Activated naive CD4-positive, alpha-beta T cell treated with anti-CD3 and anti-CD28 coated beads, Interleukin-2, amount 10 ng/mL, durations not matched to agents 7 days and 5 days (primary cell): ENCODE measurements at regions not wholly inside any gene's neighbourhood (a gene's known extent, or its start where the extent isn't known, plus 50 kb on each side); places are given as distances from the start of the nearest gene placed in this dataset.

ENCODE experiments used
- CTCF ChIA-PET: fragments of 350-600 bp; sonication (Branson Sonifier 250); formaldehyde crosslinking; loops from one replicate; lab custom pipeline; 2021; ENCODE audit warnings: antibody characterized with exemption; lab: Charles Lee
- DNase-seq: peaks from one replicate; pipeline ENCODE4 v3.0.0-alpha.2; 2020
- H3K27ac Mint-ChIP-seq: one replicate; pipeline ENCODE4 v1.8.0; 2021; ENCODE audit warnings: mild to moderate bottlenecking, moderate library complexity, mixed read lengths
- H3K27me3 Mint-ChIP-seq: one replicate; pipeline ENCODE4 v1.8.0; 2021; ENCODE audit warnings: mild to moderate bottlenecking, mixed read lengths
- H3K36me3 Mint-ChIP-seq: one replicate; pipeline ENCODE4 v1.8.0; 2021; ENCODE audit warnings: mixed read lengths
- H3K4me1 Mint-ChIP-seq: one replicate; pipeline ENCODE4 v1.8.0; 2021; ENCODE audit warnings: mixed read lengths
- H3K4me3 Mint-ChIP-seq: one replicate; pipeline ENCODE4 v1.8.0; 2021; ENCODE audit warnings: mild to moderate bottlenecking, moderate library complexity, mixed read lengths
- H3K9me3 Mint-ChIP-seq: one replicate; pipeline ENCODE4 v1.8.0; 2021; ENCODE audit warnings: mixed read lengths

DNA sequence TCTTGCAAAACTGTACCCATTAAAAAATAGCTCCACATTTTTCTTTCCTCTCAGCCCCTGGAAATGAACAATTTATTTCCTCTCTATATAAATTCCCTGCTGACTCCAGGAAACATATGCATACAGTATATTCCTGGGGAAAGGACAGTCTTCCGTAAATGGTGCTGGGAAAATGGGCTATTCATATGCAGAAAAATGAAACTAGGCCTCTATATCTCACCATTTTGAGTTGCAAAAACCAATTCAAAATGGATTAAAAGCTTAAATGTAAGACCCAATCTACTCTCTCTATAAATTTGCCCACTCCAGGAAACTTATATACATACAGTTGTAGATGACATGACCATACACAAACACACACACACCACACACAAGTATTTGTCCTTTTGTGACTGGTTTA, 85.9 kb upstream of the GPR149 start:
- H3K27ac Mint-ChIP-seq = no peak overlapping the region
- peaks cover 6% of the 10 kb centered on the region for H3K9me3 Mint-ChIP-seq
- CTCF ChIA-PET = no interaction called here

DNA sequence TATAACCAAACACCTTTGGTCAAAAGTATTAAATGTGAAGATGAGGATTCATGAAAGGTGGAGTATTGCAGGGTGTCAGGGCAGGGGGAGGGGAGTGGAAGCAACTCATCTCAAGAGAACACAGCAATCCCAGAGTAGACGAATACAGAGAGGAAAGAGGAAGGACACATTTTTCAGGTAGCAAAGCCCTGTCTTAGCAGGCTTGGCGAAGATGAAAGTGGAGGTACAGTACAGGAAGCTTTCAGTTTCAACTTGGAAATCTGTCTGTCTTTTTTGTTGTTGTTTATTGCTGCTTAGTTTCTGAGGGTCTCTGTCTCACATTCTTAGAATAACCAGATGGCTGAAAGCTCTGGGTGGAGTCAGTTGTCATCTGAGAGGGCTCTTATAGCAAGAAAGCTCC, 80.8 kb upstream of the GPR149 start:
- Mint-ChIP-seq H3K36me3 (no peaks in the 10 kb centered on the region), H3K27ac (no peak overlapping the region), H3K9me3 (peaks cover 2% of the 10 kb centered on the region), H3K27me3 (no peaks in the 10 kb centered on the region), H3K4me1 (no peaks in the 10 kb centered on the region), H3K4me3 (no peak overlapping the region)
- no peak for DNase-seq
- CTCF ChIA-PET = no interaction called here

More for the DNA sequence above, 85.9 kb upstream of the GPR149 start:
- Mint-ChIP-seq H3K27me3 (no peaks in the 10 kb centered on the region), H3K4me1 (no peaks in the 10 kb centered on the region), H3K36me3 (no peaks in the 10 kb centered on the region), H3K4me3 (no peak overlapping the region)
- DNase-seq = no peak

- no peaks in the 10 kb centered on the region for H3K9me3 Mint-ChIP-seq
- CTCF ChIA-PET = no interaction called here
- H3K4me3 Mint-ChIP-seq = no peak overlapping the region
- H3K36me3 Mint-ChIP-seq = no peaks in the 10 kb centered on the region
- no peaks in the 10 kb centered on the region for H3K4me1 Mint-ChIP-seq
- no peak overlapping the region for H3K27ac Mint-ChIP-seq
- no peaks in the 10 kb centered on the region for H3K27me3 Mint-ChIP-seq
- no peak for DNase-seq
Measured at GRCh38 chr3:154507727-154508126, 77.7 kb upstream of the GPR149 start.

GRCh38 chr3:154496978-154497377, 67.0 kb upstream of the GPR149 start:
- no peaks in the 10 kb centered on the region for H3K9me3 Mint-ChIP-seq
- no peaks in the 10 kb centered on the region for H3K27me3 Mint-ChIP-seq
- no peaks in the 10 kb centered on the region for H3K4me1 Mint-ChIP-seq
- DNase-seq = no peak
- CTCF ChIA-PET = no interaction called here
- no peak overlapping the region for H3K4me3 Mint-ChIP-seq
- no peaks in the 10 kb centered on the region for H3K36me3 Mint-ChIP-seq
- H3K27ac Mint-ChIP-seq = no peak overlapping the region

- Mint-ChIP-seq H3K4me3 (no peak overlapping the region), H3K36me3 (no peaks in the 10 kb centered on the region), H3K9me3 (no peaks in the 10 kb centered on the region), H3K4me1 (no peaks in the 10 kb centered on the region), H3K27ac (no peak overlapping the region), H3K27me3 (no peaks in the 10 kb centered on the region)
- DNase-seq = no peak
- CTCF ChIA-PET = no interaction called here
Measured at GRCh38 chr3:154496540-154496939, 66.5 kb upstream of the GPR149 start.

DNA sequence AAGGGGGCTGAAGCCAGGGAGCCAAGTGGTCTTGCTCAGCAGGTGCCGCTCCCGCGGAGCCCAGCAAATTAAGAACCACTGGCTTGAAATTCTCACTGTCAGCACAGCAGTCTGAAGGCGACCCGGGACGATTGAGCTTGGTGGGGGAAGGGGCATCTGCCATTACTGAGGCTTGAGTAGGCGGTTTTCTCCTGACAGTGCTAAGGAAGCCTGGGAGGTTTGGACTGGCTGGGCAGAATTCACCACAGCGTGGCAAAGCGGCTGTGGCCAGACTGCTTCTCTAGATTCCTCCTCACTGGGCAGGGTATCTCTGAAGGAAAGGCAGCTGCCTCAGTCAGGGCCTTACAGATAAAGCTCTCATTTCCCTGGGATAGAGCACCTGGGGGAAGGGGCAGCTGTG, 57.0 kb upstream of the GPR149 start:
- Mint-ChIP-seq H3K4me3 (no peak overlapping the region), H3K4me1 (no peaks in the 10 kb centered on the region), H3K27ac (no peak overlapping the region), H3K27me3 (no peaks in the 10 kb centered on the region), H3K9me3 (no peaks in the 10 kb centered on the region), H3K36me3 (no peaks in the 10 kb centered on the region)
- DNase-seq = no peak
- CTCF ChIA-PET = no interaction called here

GRCh38 chr3:154482507-154482906, 52.5 kb upstream of the GPR149 start:
- Mint-ChIP-seq H3K27ac (no peak overlapping the region), H3K36me3 (no peaks in the 10 kb centered on the region), H3K4me3 (no peak overlapping the region), H3K27me3 (no peaks in the 10 kb centered on the region), H3K9me3 (no peaks in the 10 kb centered on the region), H3K4me1 (no peaks in the 10 kb centered on the region)
- CTCF ChIA-PET = no interaction called here
- no peak for DNase-seq

GRCh38 chr3:154480033-154480432, 50.0 kb upstream of the GPR149 start:
- Mint-ChIP-seq H3K36me3 (no peaks in the 10 kb centered on the region), H3K4me3 (no peak overlapping the region), H3K27me3 (no peaks in the 10 kb centered on the region), H3K27ac (no peak overlapping the region), H3K9me3 (peaks cover 2% of the 10 kb centered on the region), H3K4me1 (no peaks in the 10 kb centered on the region)
- CTCF ChIA-PET = no interaction called here
- no peak for DNase-seq
